GM18498 (cell line): ENCODE measurements at regions not wholly inside any gene's neighbourhood (a gene's known extent, or its start where the extent isn't known, plus 50 kb on each side); places are given as distances from the start of the nearest gene placed in this dataset.
"Not testable (repeated sequence)": the region's sequence is repeated elsewhere in the genome, so short reads cannot be mapped to it uniquely, and the experiment has no call there.

Source experiments
- ATAC-seq: cut with Tn5 transposase; IDR thresholded peaks from one replicate; pipeline ENCODE4 v1.9.1; 2021; ENCODE audit warnings: mild to moderate bottlenecking, moderate library complexity; ENCODE audit not compliant: unreplicated experiment

DNA sequence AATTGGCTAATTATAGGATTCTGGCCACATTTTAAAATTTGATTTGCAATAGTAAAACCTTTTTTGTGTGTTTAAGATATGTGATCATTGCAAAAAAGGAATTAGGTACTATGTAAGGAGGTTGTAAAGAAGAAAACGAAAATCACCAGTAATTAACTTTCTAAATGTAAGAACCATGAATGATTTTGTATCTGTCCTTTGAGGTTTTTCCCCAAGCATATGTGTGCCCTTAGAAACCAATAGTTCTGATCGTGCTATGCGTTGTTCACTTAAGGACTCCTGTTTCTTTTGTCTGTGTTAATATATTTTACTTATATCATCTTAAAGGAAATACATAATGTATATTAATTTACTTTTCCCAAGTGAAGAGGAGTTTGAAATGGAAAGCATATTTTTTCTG is 410.2 kb downstream of the PSAT1 start:
- ATAC-seq, result peak; percentile 62

DNA sequence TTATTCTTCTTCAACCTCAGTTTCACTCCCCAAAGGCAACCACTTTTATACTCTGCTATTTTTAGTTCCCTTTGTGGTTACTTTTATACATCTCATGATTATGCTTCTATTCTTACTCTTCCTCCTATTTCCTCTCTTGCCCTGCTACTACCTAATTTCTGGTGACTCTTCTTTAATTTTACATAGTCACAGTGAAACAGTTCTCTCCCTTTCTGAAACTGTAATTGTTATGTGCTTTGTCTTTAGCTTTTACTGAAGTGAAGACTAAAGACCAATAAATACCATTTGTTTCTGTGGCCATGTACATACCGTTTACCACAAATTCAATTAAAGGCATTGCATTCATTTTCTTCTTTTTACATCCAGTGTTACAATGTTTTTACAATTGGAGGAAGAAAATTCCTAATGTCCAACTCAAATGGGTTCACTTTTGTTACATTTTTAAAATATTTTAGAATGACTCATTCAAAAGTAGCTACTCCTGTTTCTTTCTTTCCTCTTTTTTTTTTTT is 410.6 kb downstream of the PSAT1 start:
- peak; percentile 94 for ATAC-seq

DNA sequence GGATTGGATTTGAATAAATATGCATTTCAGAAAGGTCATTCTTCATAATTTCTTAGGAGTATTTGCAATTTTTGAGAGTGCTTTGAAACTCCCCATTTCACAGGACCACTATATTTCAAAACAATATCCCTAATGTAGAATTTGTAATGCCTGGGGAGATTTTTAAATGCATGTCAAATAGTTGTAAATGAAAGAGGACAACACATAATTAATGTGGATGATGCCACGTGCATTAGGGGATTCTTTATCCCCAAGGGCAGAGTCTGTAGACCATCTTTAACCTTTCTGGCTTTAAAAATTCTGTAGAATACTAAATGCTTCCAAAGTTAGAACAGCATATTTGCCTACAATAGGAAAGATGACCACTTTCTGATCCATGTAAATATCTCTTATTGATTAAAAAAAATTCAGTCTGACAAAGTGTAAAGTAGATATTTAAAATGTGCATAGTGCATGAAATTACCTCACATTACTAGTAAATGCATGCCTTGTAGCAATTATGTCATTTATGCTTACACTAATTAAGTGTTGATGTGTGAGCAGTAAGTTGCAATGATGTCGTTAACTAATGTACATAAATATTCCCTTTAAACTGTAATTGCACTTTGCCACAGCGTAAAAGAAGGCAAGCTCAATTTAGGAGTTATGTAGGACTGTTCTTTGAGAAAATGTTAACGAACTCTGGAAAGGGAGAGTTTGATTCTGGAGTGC is 416.1 kb downstream of the PSAT1 start:
- ATAC-seq, result no peak

DNA sequence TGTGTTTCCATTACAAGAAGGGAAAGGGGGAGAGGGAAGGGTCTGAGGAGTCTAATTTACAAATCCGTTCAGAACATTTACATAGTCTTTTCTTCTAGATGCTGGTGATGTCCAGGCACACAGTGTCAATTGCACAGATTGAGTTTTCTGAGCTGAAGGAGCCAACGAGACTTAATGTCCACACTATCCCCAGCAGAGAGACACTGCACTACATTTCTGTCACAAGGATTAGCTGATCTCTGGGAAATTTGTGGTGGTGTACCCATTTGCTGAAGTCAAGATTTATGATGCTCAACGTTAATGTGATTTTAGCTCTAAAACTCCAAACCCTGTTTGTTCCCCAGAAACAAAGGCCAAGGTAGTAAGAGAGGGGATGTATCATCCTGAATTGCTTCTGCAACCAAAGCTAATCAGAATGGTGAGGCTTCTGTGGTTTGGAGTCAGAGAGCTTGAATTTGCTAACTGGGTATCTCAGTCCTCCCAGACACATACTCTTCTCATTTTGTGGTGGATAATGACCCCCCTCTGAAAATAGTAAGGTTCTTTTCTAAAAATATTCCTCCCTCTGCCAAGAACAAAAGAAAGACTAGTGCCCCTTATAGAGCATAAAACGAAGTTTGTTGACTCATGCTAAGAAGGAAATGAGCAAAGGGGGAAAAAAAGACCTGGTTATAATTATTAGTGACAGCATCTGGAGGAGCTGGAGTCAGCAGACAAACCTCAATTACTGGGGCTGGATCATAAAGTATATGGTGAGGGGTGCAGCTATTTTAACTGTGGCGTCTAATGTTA is 416.9 kb downstream of the PSAT1 start:
- ATAC-seq, result no peak

DNA sequence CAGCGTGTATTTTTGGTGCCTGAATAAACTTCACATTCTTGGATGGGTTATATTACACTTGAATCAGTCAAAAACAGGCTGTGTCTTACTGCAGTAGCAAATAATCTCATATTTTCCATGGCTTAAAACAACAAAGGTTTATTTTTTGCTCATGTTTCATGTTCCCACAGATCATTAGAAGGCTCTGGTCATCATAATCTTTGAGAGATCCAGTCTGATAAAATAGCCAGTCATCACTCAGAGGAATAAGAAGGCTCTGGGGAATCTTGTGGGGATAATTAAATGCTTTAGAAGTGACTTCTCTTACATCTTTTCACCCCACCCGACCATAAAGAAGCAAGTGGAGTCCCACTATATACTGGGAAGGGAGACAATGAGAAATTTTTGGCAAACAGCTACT is 417.7 kb downstream of the PSAT1 start:
- no peak for ATAC-seq

DNA sequence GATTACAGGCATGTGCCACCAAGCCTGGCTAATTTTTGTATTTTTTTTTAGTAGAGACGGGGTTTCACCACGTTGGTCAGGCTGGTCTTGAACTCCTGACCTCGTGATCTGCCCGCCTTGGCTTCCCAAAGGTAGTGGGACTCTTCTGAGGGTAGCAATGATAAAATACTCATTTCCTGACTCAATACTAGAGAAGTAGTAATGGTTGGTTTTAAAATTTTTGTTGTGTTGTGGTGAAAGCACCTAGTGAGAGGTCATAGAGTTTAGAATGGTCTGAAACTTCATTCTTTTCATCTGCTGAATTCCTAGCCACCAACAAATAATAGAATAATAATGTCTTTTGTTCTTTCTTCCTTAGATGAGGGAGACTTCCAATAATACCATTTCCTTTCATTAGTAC is 422.1 kb downstream of the PSAT1 start:
- not testable (repeated sequence) for ATAC-seq

DNA sequence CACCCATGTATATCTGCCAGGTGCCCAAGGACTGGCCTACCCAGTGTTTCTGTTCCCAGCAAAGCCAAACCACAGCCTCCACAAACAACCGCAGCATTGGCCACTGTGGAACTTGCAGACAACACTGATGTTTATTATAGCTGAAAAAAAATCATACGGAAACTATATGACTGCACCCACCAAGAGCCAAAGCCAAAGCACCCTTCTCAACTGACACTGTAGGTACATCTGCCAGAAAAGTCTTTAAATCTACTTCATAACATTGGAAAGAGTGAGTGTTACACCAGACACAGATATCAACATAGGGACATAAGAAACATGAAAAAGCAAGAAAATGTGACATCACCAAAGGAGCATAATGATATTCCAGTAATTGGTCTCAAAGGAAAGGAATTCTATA is 428.0 kb downstream of the PSAT1 start:
- no peak for ATAC-seq

DNA sequence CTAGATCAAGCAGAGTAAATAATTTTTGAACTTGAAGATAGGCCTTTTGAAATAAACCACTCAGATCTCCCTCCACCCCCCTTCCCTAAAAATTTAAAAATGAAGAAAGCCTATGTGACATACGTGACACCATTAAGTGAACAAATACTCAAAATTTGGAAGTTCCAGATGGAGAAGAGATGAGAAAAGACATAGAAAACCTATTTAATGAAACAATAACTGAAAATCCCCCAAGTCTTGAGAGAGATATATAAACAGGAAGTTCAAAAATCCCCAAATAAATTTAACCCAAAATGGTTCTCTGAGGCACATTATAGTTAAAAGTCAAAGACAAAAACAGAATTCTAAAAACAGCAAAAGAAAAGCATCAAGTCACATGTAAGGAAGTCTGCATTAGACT is 428.6 kb downstream of the PSAT1 start:
- ATAC-seq, result no peak

DNA sequence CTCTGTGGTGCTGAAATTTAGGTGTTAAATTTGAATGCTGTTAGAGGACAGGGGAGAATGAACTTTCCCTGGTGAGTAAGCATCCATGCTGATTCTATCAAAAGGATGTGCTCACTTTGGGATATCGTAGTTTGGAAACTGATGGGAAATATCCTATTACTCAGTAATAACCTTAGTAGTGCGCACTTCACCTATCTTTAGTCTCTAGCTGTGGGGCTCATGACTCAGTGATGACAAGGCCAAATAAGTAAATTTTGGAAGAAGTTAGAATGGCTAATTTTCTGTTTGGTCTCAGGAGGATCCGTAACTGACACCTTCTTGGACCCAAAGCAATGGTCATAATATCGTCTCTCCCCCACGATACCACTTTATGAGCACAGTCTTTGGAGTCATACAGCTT is 448.4 kb downstream of the PSAT1 start:
- no peak for ATAC-seq

DNA sequence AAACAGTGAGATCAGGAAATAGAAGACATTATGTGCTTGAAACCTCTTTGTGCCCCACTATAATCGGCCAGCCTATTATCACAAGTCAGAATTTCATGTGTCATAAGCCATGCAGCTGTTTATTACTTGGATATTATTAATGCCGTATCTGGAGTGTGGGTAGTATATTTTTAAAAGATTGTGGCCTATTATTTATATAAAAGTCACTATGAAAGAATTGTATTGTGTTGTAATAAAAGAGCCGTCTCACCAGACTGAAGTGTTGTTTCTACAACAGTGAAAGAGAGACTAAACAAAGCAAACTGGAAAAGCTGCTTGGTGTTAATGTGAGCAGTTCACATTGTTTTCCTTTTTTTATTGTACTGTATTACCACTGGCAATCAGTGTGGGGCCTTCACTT is 449.1 kb downstream of the PSAT1 start:
- no peak for ATAC-seq

DNA sequence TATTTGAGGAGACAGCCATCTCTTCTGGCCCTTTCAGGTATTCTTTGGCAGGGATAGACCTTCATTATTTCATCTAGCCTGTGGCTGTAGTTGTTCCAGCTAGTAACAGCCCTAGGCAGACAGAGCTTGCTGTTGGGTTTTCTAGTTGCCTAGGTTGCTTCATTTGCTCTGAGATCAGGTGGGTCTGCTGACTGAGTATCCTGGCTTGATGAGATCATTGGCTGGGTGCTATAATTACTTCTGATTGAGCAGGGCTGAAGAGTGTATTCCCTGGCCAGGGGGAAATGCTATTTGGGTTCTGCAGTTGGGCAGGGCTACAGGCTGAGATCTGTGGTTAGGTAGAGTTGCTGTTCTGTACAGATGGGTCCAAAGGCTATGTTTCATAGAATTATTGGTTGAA is 456.1 kb downstream of the PSAT1 start:
- ATAC-seq, result no peak

DNA sequence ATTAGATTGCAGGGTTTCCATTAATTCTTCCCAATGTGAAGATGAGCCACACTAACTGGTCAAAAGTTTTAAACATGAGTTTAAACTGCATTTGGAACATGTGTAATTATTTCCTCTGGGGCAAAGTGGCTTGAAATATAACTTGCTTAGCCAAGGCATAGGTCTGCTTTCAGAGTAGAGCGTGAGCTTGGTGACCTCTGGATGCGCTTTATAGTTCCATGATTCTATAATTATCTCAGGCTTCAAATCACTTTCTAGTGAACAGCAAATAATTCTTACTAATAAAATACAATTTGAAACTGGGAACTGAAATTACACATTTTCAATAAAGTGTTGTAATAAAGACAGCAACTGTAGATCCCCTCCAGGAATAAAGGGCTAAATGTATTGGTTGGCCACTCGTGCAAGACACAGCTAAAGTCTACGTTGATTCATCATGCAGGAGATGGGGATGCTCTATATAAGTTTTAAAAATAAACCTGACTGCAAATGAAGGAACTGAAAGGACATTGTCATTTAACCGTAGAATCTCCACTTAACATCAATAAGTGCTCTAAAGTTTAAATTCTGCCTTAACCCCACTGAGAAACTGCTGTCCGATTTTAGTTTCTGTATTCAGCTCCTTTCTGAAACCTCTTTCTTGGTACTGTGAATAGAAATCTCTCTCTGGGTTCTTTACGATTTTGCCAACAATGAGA is 460.0 kb downstream of the PSAT1 start:
- ATAC-seq, result peak; percentile 85

DNA sequence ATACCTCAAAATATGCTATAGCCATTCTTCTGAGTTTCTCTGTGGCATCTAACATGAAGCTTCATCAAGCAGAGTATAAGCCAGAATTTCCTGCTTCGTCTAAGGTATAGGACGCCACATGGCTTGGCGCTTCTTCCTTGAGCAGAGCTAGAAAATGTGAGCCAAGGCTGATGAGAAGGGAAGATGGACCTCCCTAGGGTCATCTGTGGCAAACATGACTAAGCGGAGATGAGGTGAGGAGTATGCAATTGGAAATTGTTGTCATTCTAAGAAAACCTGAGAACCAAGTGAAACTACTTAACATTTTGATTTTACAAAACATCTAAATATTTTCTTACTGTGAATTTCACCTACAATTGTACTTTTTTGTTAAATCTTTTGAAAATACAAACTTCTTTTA is 466.5 kb downstream of the PSAT1 start:
- no peak for ATAC-seq

DNA sequence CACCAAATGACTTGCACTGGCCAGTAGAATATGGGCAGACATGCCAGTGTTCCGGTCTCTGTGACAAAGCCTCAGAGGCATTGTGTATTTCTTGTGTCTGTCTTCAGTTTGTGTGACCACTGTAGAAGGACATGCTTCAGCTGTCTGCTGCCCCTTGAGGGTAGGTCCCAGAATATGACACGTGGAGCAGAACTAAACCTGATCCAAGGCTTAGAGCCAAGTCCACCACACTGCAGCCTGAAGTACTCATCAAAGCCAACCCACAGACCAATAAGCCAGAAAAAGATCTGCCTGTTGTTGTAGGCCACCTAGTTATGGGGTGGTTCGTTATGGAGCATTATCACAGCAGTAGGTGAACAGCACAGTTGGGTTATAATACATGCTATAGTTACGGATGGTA is 468.9 kb downstream of the PSAT1 start:
- ATAC-seq, result no peak

DNA sequence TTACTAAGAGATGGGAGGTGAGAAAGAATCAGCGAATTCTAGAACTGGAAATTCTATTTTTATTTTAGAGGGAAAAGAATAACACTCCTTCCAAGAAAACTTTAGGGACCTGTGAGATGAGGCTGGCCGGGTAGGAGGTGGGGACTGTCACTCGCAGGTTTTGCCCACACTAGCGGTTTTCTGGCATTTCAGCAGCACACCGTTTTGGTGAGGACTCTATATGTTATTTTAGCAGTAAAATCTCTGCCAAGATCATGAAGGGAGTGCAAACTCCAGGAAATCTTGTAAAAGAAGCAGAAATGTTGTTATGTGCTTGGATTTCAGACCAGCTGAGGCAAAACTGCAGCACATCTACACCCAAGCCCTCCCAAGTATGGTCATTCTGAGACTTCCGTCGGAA is 470.6 kb downstream of the PSAT1 start:
- ATAC-seq, result no peak

DNA sequence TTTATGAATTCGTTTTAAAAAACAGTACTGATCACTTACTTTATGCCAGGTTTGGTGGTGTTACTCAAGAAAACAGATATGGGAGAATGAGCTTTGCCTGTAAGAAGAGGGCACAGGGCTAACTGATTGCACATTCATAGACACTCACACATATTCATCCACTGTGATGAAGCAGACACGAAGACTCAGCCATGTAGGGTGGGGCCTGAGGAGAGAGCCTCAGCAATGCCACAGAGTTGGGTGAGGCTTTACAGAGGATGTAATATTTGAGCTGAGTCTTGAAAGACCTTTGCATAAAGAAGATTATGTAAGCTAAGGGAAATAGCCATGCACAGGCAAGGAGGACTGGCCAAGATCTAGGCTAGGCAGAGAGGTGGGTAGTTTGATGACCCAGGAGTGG is 472.8 kb downstream of the PSAT1 start:
- ATAC-seq, result no peak

DNA sequence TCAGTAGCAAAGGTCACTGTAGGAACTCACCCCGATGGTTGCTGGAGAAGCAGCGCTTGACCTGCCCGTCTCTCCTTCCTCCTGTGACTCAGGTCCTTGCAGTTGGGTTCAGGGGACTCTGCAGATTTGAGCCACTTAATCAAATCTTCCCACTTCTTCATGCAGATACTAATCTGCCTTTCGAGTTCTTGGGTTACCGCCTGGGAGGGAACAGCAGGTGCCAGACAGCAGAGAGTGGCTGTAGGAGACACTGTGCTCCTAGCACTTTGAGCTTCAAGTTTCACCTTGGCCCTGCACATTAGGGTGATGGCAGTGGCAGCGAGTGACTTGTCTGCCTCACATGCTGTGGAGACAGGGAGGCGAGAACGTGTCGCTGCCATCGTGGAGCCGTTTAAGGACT is 478.3 kb downstream of the PSAT1 start:
- ATAC-seq, result no peak

DNA sequence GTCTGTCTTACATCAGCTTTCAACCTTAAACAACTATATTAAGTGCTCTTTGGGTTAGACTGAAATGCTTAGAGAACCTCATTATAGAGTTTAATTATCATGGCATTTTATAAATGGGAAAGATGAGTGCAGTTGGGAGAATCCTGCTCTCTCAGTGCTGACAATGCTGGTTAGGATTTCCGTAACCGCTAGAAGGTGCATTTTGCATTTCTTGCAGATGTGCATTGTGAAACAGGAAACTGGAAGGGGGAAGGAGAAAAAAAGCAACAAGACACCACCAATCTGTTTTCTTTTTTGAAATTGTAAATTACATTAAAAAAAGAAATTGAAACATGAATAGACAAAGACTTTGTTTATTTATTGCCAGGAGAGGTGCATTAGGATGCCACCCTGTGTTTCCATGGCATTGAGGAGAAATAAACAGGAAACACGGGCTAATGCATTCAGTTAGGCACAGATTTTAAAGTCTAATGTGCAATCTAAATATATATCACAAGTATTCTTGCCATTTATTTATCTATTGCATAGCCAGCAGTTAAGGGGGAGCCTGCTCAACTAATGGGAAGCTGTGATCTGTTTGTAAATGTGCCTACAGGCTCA is 478.9 kb downstream of the PSAT1 start:
- no peak for ATAC-seq

DNA sequence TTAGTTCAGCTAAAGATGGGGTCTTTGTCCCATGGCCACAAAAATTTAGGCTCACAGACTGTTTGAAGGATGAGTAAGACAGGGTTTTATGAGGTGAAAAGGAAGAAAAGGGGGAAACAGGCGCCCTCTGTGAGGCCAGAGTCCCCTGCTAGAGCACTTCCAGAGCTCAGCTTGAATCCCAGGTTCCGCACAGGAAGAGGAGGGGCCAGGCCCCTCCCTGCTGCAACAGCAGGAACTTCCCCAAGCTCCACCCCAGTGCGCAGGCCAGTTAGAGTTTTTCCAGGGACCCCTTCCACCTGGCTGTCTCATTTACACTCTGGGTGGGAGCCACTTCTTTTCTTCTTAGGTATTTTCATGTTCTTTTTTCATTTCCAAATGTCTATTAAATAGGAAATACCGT is 480.8 kb downstream of the PSAT1 start:
- ATAC-seq, result no peak

DNA sequence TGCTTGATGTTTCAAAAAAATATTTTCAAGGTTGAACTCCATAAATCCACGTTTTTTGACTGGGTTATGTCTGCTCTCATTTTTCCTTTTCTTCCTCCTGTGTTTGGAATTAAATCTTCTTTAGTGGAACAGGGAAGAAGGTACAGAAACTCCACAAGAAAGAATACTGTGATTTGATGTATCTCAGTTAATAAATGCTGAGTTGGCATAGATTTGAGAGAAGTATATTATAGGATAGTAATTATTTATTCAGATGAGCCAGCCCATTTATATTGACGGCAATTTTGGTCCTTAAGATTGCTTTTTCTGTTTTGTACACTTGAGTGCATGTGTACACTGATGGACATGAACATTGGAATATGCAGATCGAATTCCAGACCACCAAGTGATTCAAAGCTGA is 481.4 kb downstream of the PSAT1 start:
- ATAC-seq, result no peak

DNA sequence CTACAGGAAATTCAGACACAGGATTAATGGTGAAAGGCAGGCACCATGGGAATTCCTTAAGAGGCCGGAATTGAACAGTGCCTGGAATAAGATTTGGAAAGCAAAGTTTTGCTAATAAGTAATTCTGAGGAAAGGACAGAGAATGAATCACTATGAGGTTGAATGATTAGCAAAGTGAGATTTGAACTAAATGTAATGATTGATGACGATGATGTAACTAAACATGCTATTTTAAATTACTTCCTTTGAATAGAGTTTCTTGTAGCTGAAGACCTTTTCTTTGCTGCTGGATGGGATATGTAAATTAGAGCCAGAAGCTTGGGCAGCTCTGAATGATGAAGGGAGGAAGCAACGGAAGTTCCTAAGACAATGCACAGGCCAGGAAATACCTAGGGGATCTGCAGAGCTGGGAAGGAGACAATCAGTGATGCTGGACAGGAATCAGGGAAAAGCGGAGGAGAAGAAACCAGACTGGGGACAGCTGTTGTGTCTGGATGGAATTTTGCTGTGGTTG is 482.0 kb downstream of the PSAT1 start:
- no peak for ATAC-seq
